ENCODE measurements at regions not wholly inside any gene's neighbourhood (a gene's known extent, or its start where the extent isn't known, plus 50 kb on each side); places are given as distances from the start of the nearest gene placed in this dataset.

- peak; percentile 24 for DNase-seq
- no peak overlapping the region for H2BK12ac ChIP-seq (ENCODE audit: insufficient read length, low read depth, low read length)
- no peaks in the 10 kb centered on the region for H3K9me3 Mint-ChIP-seq
Observed at GRCh38 chr3:127443581-127444375, 146.8 kb downstream of the TPRA1 start.

More at GRCh38 chr3:127443581-127444375, 146.8 kb downstream of the TPRA1 start:
- Histone ChIP-seq H2BK120ac (ENCODE audit: low read depth, low read length, poor library complexity, severe bottlenecking) (no peak overlapping the region), H2BK15ac (ENCODE audit: low read depth, low read length) (no peak overlapping the region), H2BK5ac (ENCODE audit: insufficient read length, low read length) (no peak overlapping the region), H2AFZ (ENCODE audit: low read length) (no peak overlapping the region), H3K9me3 (ENCODE audit: control insufficient read depth, low read depth, low read length) (no peaks in the 10 kb centered on the region), H3K23me2 (ENCODE audit: insufficient read length, low read depth, low read length, poor library complexity, severe bottlenecking) (no peaks in the 10 kb centered on the region), H3K23ac (ENCODE audit: insufficient read length, low read depth, low read length) (no peak overlapping the region), H3K9ac (ENCODE audit: extremely low read depth, insufficient read length, low read length) (no peak overlapping the region), H3K14ac (ENCODE audit: insufficient read depth, low read length) (no peak overlapping the region), H3K79me1 (ENCODE audit: insufficient read depth, low read depth, low read length, poor library complexity, severe bottlenecking) (no peaks in the 10 kb centered on the region), H4K8ac (replicated peaks; ENCODE audit: insufficient read length, low read depth, low read length) (no peak overlapping the region), H2BK20ac (ENCODE audit: low read depth, low read length, poor library complexity, severe bottlenecking) (no peak overlapping the region), H3K4me2 (ENCODE audit: insufficient read depth, insufficient read length, low read length) (no peak overlapping the region), H4K20me1 (ENCODE audit: control insufficient read depth, insufficient read depth, insufficient read length) (no peaks in the 10 kb centered on the region), H3K27me3 (ENCODE audit: insufficient read depth, low read length) (no peaks in the 10 kb centered on the region), H3K27ac (ENCODE audit: insufficient read length, low read depth, low read length) (no peak overlapping the region), H4K91ac (ENCODE audit: insufficient read length, low read depth, low read length) (no peak overlapping the region), H3K18ac (ENCODE audit: insufficient read length, low read depth, low read length) (no peak overlapping the region), H4K5ac (ENCODE audit: insufficient read length, low read depth, low read length) (no peak overlapping the region), H3K79me2 (ENCODE audit: insufficient read depth, low read length) (no peaks in the 10 kb centered on the region), H3K4ac (ENCODE audit: low read depth, low read length) (no peak overlapping the region), H2AK5ac (ENCODE audit: insufficient read length, low read length) (no peak overlapping the region), H3K4me1 (ENCODE audit: insufficient read depth, low read length) (no peaks in the 10 kb centered on the region), H3T11ph (ENCODE audit: low read length) (no peak overlapping the region), H3K56ac (ENCODE audit: insufficient read length, low read depth, low read length) (no peak overlapping the region)
- H3K27ac Mint-ChIP-seq = no peak overlapping the region
- H3K36me3 Mint-ChIP-seq (ENCODE audit: insufficient read depth in 1 of 3, low read depth in 3 of 3) = no peaks in the 10 kb centered on the region
- no CpG with 5 or more reads among the region's 15 CpGs for WGBS (ENCODE audit: extremely low coverage, insufficient read length, low lambda C conversion rate)
- no peak for TF ChIP-seq CTCF (conservative IDR thresholded peaks at IDR 0.05)
- H3K4me1 Mint-ChIP-seq = no peaks in the 10 kb centered on the region
- H3K4me3 Mint-ChIP-seq = no peak overlapping the region
- peaks cover 4% of the 10 kb centered on the region; the same call in 1 of the 2 replicates for H3K27me3 Mint-ChIP-seq (ENCODE audit: low read depth)
